Osteoblast (primary cell): ENCODE measurements at regions not wholly inside any gene's neighbourhood (a gene's known extent, or its start where the extent isn't known, plus 50 kb on each side); places are given as distances from the start of the nearest gene placed in this dataset.

ENCODE experiments used
- DNase-seq: peaks from one replicate; pipeline ENCODE4 v3.0.0; 2011; ENCODE audit warnings: low spot score, mixed read lengths; ENCODE audit not compliant: insufficient read length; ENCODE audit errors: missing footprints
- H2AFZ ChIP-seq: 2 replicates; pipeline ENCODE4 v1.6.0; 2011; ENCODE audit warnings: mild to moderate bottlenecking, low read length
- H3K27ac ChIP-seq: 2 replicates; pipeline ENCODE4 v1.5.1; 2011; ENCODE audit warnings: mild to moderate bottlenecking, low read depth, low read length, moderate library complexity
- H3K27me3 ChIP-seq: 2 replicates; pipeline ENCODE4 v1.6.0; 2012; ENCODE audit warnings: mild to moderate bottlenecking, control low read depth, inconsistent platforms, low read length, moderate library complexity; ENCODE audit not compliant: insufficient read depth
- H3K36me3 ChIP-seq: 2 replicates; pipeline ENCODE4 v1.5.1; 2011; ENCODE audit warnings: mild to moderate bottlenecking, low read length, control low read depth, moderate library complexity; ENCODE audit not compliant: insufficient read depth
- H3K4me1 ChIP-seq: 2 replicates; pipeline ENCODE4 v1.5.1; 2011; ENCODE audit warnings: mild to moderate bottlenecking, low read length, control low read depth, moderate library complexity; ENCODE audit not compliant: insufficient read depth
- H3K4me2 ChIP-seq: 2 replicates; pipeline ENCODE4 v1.6.0; 2011; ENCODE audit warnings: mild to moderate bottlenecking, low read length; ENCODE audit not compliant: insufficient read depth
- H3K4me3 ChIP-seq: fragments of 200-600 bp; sonication (generic); 3 replicates; pipeline ENCODE4 v1.5.1; 2012; ENCODE audit warnings: mild to moderate bottlenecking, low read length, inconsistent platforms; ENCODE audit not compliant: insufficient read depth
- H3K79me2 ChIP-seq: 2 replicates; pipeline ENCODE4 v1.6.0; 2012; ENCODE audit warnings: mild to moderate bottlenecking, low read length, control low read depth, inconsistent platforms; ENCODE audit not compliant: insufficient read depth
- H3K9me3 ChIP-seq: 2 replicates; pipeline ENCODE4 v1.5.1; 2011; ENCODE audit warnings: low read depth, low read length, control low read depth
- H4K20me1 ChIP-seq: 2 replicates; pipeline ENCODE4 v1.6.0; 2012; ENCODE audit warnings: mild to moderate bottlenecking, low read length, control low read depth; ENCODE audit not compliant: insufficient read depth
- CTCF ChIP-seq: IDR thresholded peaks from 2 replicates; pipeline ENCODE4 v1.5.1; 2011; ENCODE audit warnings: mild to moderate bottlenecking, low read depth, low read length, moderate library complexity; ENCODE audit errors: extremely low read depth

GRCh38 chr10:120014031-120014430 lies 121.5 kb downstream of the SEC23IP start:
- no peaks in the 10 kb centered on the region for H4K20me1 ChIP-seq
- H3K9me3 ChIP-seq: no peaks in the 10 kb centered on the region
- H3K4me1 ChIP-seq: no peaks in the 10 kb centered on the region
- no peaks in the 10 kb centered on the region for H3K27me3 ChIP-seq
- no peak for TF ChIP-seq CTCF
- no peak for DNase-seq
- H3K4me3 ChIP-seq: no peak overlapping the region
- no peak overlapping the region for H3K4me2 ChIP-seq
- H3K27ac ChIP-seq: no peak overlapping the region
- no peaks in the 10 kb centered on the region for H3K36me3 ChIP-seq
- H3K79me2 ChIP-seq: no peaks in the 10 kb centered on the region
- H2AFZ ChIP-seq: no peak overlapping the region

- no peak overlapping the region for H3K4me2 ChIP-seq
Measured at GRCh38 chr10:120015064-120015463, 122.5 kb downstream of the SEC23IP start.

GRCh38 chr10:120016906-120017305 lies 124.4 kb downstream of the SEC23IP start:
- no peaks in the 10 kb centered on the region for H3K4me1 ChIP-seq
- no peak overlapping the region for H3K4me3 ChIP-seq
- no peaks in the 10 kb centered on the region for H3K27me3 ChIP-seq
- no peaks in the 10 kb centered on the region for H3K79me2 ChIP-seq
- H3K9me3 ChIP-seq: no peaks in the 10 kb centered on the region
- no peak overlapping the region for H3K4me2 ChIP-seq
- no peaks in the 10 kb centered on the region for H3K36me3 ChIP-seq
- no peak for DNase-seq
- H4K20me1 ChIP-seq: no peaks in the 10 kb centered on the region
- H2AFZ ChIP-seq: no peak overlapping the region
- H3K27ac ChIP-seq: no peak overlapping the region
- TF ChIP-seq CTCF: no peak

More at GRCh38 chr10:120015064-120015463, 122.5 kb downstream of the SEC23IP start:
- Histone ChIP-seq H4K20me1 (no peaks in the 10 kb centered on the region), H3K4me3 (no peak overlapping the region), H3K36me3 (no peaks in the 10 kb centered on the region), H3K27me3 (no peaks in the 10 kb centered on the region), H3K4me1 (no peaks in the 10 kb centered on the region), H2AFZ (no peak overlapping the region), H3K79me2 (no peaks in the 10 kb centered on the region), H3K27ac (no peak overlapping the region), H3K9me3 (no peaks in the 10 kb centered on the region)
- no peak for TF ChIP-seq CTCF
- no peak for DNase-seq

- Histone ChIP-seq H3K9me3 (no peaks in the 10 kb centered on the region), H2AFZ (no peak overlapping the region), H3K4me2 (no peak overlapping the region), H3K36me3 (no peaks in the 10 kb centered on the region), H3K79me2 (no peaks in the 10 kb centered on the region), H3K4me1 (no peaks in the 10 kb centered on the region), H3K27ac (no peak overlapping the region), H4K20me1 (no peaks in the 10 kb centered on the region), H3K4me3 (no peak overlapping the region), H3K27me3 (no peaks in the 10 kb centered on the region)
- TF ChIP-seq CTCF: no peak
- DNase-seq: no peak
Measured at GRCh38 chr10:120017733-120018417, 125.3 kb downstream of the SEC23IP start.
